ENCODE measurements at regions not wholly inside any gene's neighbourhood (a gene's known extent, or its start where the extent isn't known, plus 50 kb on each side); places are given as distances from the start of the nearest gene placed in this dataset.
"Not testable (repeated sequence)": the region's sequence is repeated elsewhere in the genome, so short reads cannot be mapped to it uniquely, and the experiment has no call there.

GRCh38 chr5:34128890-34129289, 85.9 kb upstream of the C1QTNF3 start:
- BruUV-seq (replicated peaks); H3K27me3 ChIP-seq (ENCODE audit: insufficient read depth, low read depth); H3K9me2 ChIP-seq (ENCODE audit: insufficient read depth); H3K4me3 ChIP-seq; H3K27ac ChIP-seq; H4K20me1 ChIP-seq (ENCODE audit: insufficient read depth); H3K9me3 ChIP-seq (ENCODE audit: insufficient read depth, low read depth); POLR2A ChIA-PET (ENCODE audit: unreplicated experiment); H3K79me2 ChIP-seq (ENCODE audit: low read depth); DNase-seq; H2AFZ ChIP-seq; H3F3A ChIP-seq (ENCODE audit: insufficient read depth, low read depth); intact Hi-C loops (cut with micrococcal nuclease; ENCODE audit: unreplicated experiment); H3K36me3 ChIP-seq (ENCODE audit: low read depth); CTCF ChIA-PET; H3K4me1 ChIP-seq (replicated peaks; ENCODE audit: insufficient read depth); H3K4me2 ChIP-seq: not testable (repeated sequence)

- not testable (repeated sequence) for H3K4me1 ChIP-seq (replicated peaks; ENCODE audit: insufficient read depth)
Observed at GRCh38 chr5:34154988-34155387, 112.0 kb upstream of the C1QTNF3 start.

DNA sequence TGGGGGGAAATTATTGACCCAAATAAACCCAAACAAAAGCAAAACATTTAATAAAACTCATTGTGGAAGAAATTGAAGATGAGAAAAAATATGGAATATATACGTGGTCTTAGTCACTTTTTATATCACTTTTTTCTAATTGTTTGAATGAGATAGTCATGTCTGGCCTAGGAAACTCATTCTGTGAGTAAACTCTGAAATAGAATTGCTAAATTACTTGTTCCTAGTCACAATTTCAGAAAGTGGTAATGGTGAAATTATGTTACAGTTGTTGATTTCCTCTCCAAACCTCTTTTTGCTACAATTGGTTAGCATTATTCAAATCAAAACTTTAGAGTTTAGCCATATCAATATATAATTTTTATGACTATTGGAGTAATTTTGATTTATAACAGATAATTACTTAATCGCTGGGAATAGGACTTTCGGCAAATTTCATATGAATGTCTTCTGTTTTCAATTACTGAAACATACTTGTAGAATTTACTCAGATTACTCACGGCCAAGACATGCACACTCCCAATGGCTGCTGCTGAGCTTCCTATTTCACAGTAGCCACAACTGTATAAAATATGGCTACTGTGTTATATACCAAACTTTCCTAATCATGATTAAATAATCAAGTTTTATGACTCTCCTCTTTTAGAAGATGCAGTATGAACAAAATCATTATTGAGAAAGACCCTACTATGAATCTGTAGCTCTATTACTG, 113.8 kb upstream of the C1QTNF3 start:
- H3K36me3 ChIP-seq (ENCODE audit: low read depth); H4K20me1 ChIP-seq (ENCODE audit: insufficient read depth); BruUV-seq (replicated peaks); DNase-seq; CTCF ChIA-PET; POLR2A ChIA-PET (ENCODE audit: unreplicated experiment); H3K4me2 ChIP-seq; H3F3A ChIP-seq (ENCODE audit: insufficient read depth, low read depth); H3K27me3 ChIP-seq (ENCODE audit: insufficient read depth, low read depth); H2AFZ ChIP-seq; H3K27ac ChIP-seq; H3K9me3 ChIP-seq (ENCODE audit: insufficient read depth, low read depth); H3K4me1 ChIP-seq (replicated peaks; ENCODE audit: insufficient read depth); H3K4me3 ChIP-seq; H3K9me2 ChIP-seq (ENCODE audit: insufficient read depth); H3K79me2 ChIP-seq (ENCODE audit: low read depth); intact Hi-C loops (cut with micrococcal nuclease; ENCODE audit: unreplicated experiment): not testable (repeated sequence)

More at GRCh38 chr5:34154988-34155387, 112.0 kb upstream of the C1QTNF3 start:
- POLR2A ChIA-PET (ENCODE audit: unreplicated experiment); H3F3A ChIP-seq (ENCODE audit: insufficient read depth, low read depth); H3K9me2 ChIP-seq (ENCODE audit: insufficient read depth); DNase-seq; CTCF ChIA-PET; H4K20me1 ChIP-seq (ENCODE audit: insufficient read depth); H3K4me3 ChIP-seq; H3K79me2 ChIP-seq (ENCODE audit: low read depth); H3K27me3 ChIP-seq (ENCODE audit: insufficient read depth, low read depth); BruUV-seq (replicated peaks); intact Hi-C loops (cut with micrococcal nuclease; ENCODE audit: unreplicated experiment); H3K9me3 ChIP-seq (ENCODE audit: insufficient read depth, low read depth); H2AFZ ChIP-seq; H3K27ac ChIP-seq; H3K36me3 ChIP-seq (ENCODE audit: low read depth); H3K4me2 ChIP-seq: not testable (repeated sequence)

GRCh38 chr5:34160904-34161303, 117.9 kb upstream of the C1QTNF3 start:
- BruUV-seq (replicated peaks); H3K27me3 ChIP-seq (ENCODE audit: insufficient read depth, low read depth); H3K4me3 ChIP-seq; H3K79me2 ChIP-seq (ENCODE audit: low read depth); POLR2A ChIA-PET (ENCODE audit: unreplicated experiment); H3K36me3 ChIP-seq (ENCODE audit: low read depth); CTCF ChIA-PET; H3K9me2 ChIP-seq (ENCODE audit: insufficient read depth); H3K4me2 ChIP-seq; H3F3A ChIP-seq (ENCODE audit: insufficient read depth, low read depth); DNase-seq; intact Hi-C loops (cut with micrococcal nuclease; ENCODE audit: unreplicated experiment); H4K20me1 ChIP-seq (ENCODE audit: insufficient read depth); H3K9me3 ChIP-seq (ENCODE audit: insufficient read depth, low read depth); H3K4me1 ChIP-seq (replicated peaks; ENCODE audit: insufficient read depth); H2AFZ ChIP-seq; H3K27ac ChIP-seq: not testable (repeated sequence)

DNA sequence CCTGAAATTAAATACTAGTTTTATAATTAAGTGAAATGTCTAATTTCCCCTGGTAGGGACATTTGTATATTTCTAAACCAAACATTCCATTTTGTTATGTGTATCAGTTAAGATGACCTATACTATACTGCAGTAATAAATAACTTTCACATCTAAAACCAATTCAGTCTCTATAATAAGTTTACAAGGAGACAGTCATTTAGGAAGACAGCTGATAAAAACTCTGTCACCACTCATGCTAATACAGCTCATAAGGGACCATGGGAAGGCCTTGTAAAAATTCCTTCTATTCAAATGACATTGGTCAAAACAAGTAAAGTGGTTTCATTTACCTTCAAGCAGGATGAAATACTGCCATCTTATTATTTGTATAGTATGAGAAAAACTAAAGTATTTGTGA, 128.4 kb upstream of the C1QTNF3 start:
- H3K4me1 ChIP-seq (replicated peaks; ENCODE audit: insufficient read depth); POLR2A ChIA-PET (ENCODE audit: unreplicated experiment); H3K4me2 ChIP-seq; DNase-seq; H3K27me3 ChIP-seq (ENCODE audit: insufficient read depth, low read depth); H4K20me1 ChIP-seq (ENCODE audit: insufficient read depth); H2AFZ ChIP-seq; BruUV-seq (replicated peaks); H3K79me2 ChIP-seq (ENCODE audit: low read depth); H3F3A ChIP-seq (ENCODE audit: insufficient read depth, low read depth); CTCF ChIA-PET; H3K36me3 ChIP-seq (ENCODE audit: low read depth); intact Hi-C loops (cut with micrococcal nuclease; ENCODE audit: unreplicated experiment); H3K9me3 ChIP-seq (ENCODE audit: insufficient read depth, low read depth); H3K27ac ChIP-seq; H3K9me2 ChIP-seq (ENCODE audit: insufficient read depth); H3K4me3 ChIP-seq: not testable (repeated sequence)

DNA sequence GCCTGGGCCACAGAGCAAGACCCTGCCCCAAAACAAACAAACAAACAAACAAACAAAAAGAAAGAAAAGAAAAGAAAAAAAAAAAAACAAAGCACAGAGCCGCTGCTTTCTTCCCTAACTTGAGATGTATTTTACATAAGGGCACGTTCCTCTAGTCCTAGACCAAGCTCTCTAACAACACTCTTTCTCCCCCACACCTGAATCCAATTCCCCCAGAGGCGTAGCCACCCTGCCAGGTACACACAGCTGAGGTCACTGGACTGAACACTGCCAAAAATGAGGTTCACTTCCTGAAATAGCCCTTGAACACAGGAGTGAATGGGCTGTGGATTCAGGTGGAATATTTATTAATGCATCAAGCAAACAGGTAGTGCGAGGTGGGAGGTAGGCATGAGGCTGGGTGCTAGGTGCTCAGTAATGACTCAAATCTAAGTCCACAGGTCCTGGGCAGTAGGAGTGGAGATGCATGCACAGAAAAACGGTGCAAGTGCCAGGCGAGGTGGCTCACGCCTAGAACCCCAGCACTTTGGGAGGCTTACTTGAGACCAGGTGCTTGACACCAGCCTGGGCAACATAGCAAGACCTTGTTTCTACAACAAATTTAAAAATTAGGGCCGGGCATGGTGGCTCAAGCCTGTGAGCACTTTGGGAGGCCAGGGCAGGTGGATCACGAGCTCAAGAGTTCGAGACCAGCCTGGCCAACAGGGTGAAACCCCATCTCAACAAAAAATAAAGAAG, 136.6 kb upstream of the C1QTNF3 start:
- POLR2A ChIA-PET (ENCODE audit: unreplicated experiment); H3K27me3 ChIP-seq (ENCODE audit: insufficient read depth, low read depth); H3K36me3 ChIP-seq (ENCODE audit: low read depth); H4K20me1 ChIP-seq (ENCODE audit: insufficient read depth); H2AFZ ChIP-seq; H3K79me2 ChIP-seq (ENCODE audit: low read depth); H3K27ac ChIP-seq; H3K4me2 ChIP-seq; H3F3A ChIP-seq (ENCODE audit: insufficient read depth, low read depth); H3K9me2 ChIP-seq (ENCODE audit: insufficient read depth); intact Hi-C loops (cut with micrococcal nuclease; ENCODE audit: unreplicated experiment); DNase-seq; H3K9me3 ChIP-seq (ENCODE audit: insufficient read depth, low read depth); H3K4me1 ChIP-seq (replicated peaks; ENCODE audit: insufficient read depth); H3K4me3 ChIP-seq; BruUV-seq (replicated peaks): not testable (repeated sequence)
- CTCF ChIA-PET = interaction anchor here (0.6 kb wide), 1 partner anchor 204 kb away, joined by 4 read pairs; no protein-coding TSS in a partner anchor

GRCh38 chr5:34180225-34180624, 137.2 kb upstream of the C1QTNF3 start:
- H3K27me3 ChIP-seq (ENCODE audit: insufficient read depth, low read depth); intact Hi-C loops (cut with micrococcal nuclease; ENCODE audit: unreplicated experiment); H3K9me3 ChIP-seq (ENCODE audit: insufficient read depth, low read depth); BruUV-seq (replicated peaks); H3K36me3 ChIP-seq (ENCODE audit: low read depth); H3K4me3 ChIP-seq; H3F3A ChIP-seq (ENCODE audit: insufficient read depth, low read depth); DNase-seq; H4K20me1 ChIP-seq (ENCODE audit: insufficient read depth); H2AFZ ChIP-seq; H3K79me2 ChIP-seq (ENCODE audit: low read depth); CTCF ChIA-PET; POLR2A ChIA-PET (ENCODE audit: unreplicated experiment); H3K9me2 ChIP-seq (ENCODE audit: insufficient read depth); H3K4me1 ChIP-seq (replicated peaks; ENCODE audit: insufficient read depth); H3K4me2 ChIP-seq; H3K27ac ChIP-seq: not testable (repeated sequence)

All from PC-9 (cell line).